Peyer's patch (tissue), 4 donors: ENCODE measurements at regions not wholly inside any gene's neighbourhood (a gene's known extent, or its start where the extent isn't known, plus 50 kb on each side); places are given as distances from the start of the nearest gene placed in this dataset.

Experiments used
- CTCF ChIP-seq, 6 experiments: fragments of 450-650 bp in 4 of 6; fragments of 200-600 bp in 2 of 6; sonication (generic) in 1 of 6; IDR thresholded peaks; one replicate each; pipeline ENCODE4 v1.5.1; 2017 to 2019; ENCODE audit warnings: antibody characterized with exemption in 6 of 6, mild to moderate bottlenecking in 3 of 6, moderate library complexity in 1 of 6
- POLR2A ChIP-seq, 2 donors: fragments of 450-650 bp; IDR thresholded peaks; one replicate each; pipeline ENCODE4 v1.5.1; 2017; ENCODE audit warnings: antibody characterized with exemption in 2 of 2, mild to moderate bottlenecking in 2 of 2, moderate library complexity in 2 of 2

- TF ChIP-seq POLR2A (IDR thresholded peaks at IDR 0.05) (no peak), CTCF (IDR thresholded peaks at IDR 0.05) (no peak)
Measured at GRCh38 chr10:83553366-83553765, 585.9 kb upstream of the GHITM start.
